ENCODE measurements at regions not wholly inside any gene's neighbourhood (a gene's known extent, or its start where the extent isn't known, plus 50 kb on each side); places are given as distances from the start of the nearest gene placed in this dataset.

DNA sequence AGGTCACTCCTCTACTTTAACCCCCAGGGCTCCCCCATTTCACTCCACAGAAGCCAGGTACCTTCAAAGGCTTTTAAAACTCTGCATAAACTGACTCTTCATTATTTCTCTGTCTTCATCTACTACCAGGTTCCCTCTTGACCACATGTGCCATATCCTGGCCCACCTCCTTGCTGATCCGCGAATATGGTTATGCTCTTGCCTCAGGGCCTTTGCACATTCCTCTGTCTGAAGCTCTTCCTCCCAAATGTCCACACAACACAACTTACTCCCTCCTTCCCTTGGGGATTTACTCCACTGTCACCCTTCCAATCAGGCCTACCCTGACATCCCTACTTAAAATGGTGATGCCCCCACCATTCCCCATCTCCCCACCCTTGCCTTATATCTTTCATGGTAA lies 134.6 kb upstream of the ANKRD55 start:
- H3K27me3 Mint-ChIP-seq = peaks cover 24% of the 10 kb centered on the region
- H3K4me3 ChIP-seq (ENCODE audit: low read depth, low read length) = no peak overlapping the region
- H3K36me3 Mint-ChIP-seq = peaks cover 5% of the 10 kb centered on the region
- no peaks in the 10 kb centered on the region for H3K27me3 ChIP-seq (ENCODE audit: control insufficient read depth, insufficient read depth, low read length)
- no peaks in the 10 kb centered on the region for H3K4me1 ChIP-seq (ENCODE audit: control insufficient read depth, insufficient read depth, low read length, poor library complexity, severe bottlenecking)
- H3K27ac ChIP-seq (ENCODE audit: insufficient read depth, low read length, poor library complexity, severe bottlenecking) = no peak overlapping the region
- H3K9me3 ChIP-seq (ENCODE audit: control insufficient read depth in 2 of 2, low read length in 2 of 2) = no peaks in the 10 kb centered on the region
- DNase-seq = no peak
- H3K27ac Mint-ChIP-seq = no peak overlapping the region
- ATAC-seq (ENCODE audit: low read depth in 2 of 2) = no peak
- no peaks in the 10 kb centered on the region for H3K36me3 ChIP-seq (ENCODE audit: control insufficient read depth, insufficient read depth, low read length)
- H3K4me3 Mint-ChIP-seq = no peak overlapping the region
- peaks cover 0 to 4% (median 0%) of the 10 kb centered on the region in 7 donors for H3K9me3 Mint-ChIP-seq
- H3K4me1 Mint-ChIP-seq = no peaks in the 10 kb centered on the region

- DNase-seq (no peak), ATAC-seq (ENCODE audit: low read depth in 2 of 2) (no peak)
- Histone ChIP-seq H3K27me3 (ENCODE audit: control insufficient read depth, insufficient read depth, low read length) (no peaks in the 10 kb centered on the region), H3K9me3 (ENCODE audit: control insufficient read depth in 2 of 2, low read length in 2 of 2) (no peaks in the 10 kb centered on the region), H3K36me3 (ENCODE audit: control insufficient read depth, insufficient read depth, low read length) (no peaks in the 10 kb centered on the region), H3K4me1 (ENCODE audit: control insufficient read depth, insufficient read depth, low read length, poor library complexity, severe bottlenecking) (no peaks in the 10 kb centered on the region), H3K4me3 (ENCODE audit: low read depth, low read length) (no peak overlapping the region), H3K27ac (ENCODE audit: insufficient read depth, low read length, poor library complexity, severe bottlenecking) (no peak overlapping the region)
- no peaks in the 10 kb centered on the region for H3K4me1 Mint-ChIP-seq
- peak overlapping the region in 2 of 3 donors; percentile 18 to 58 for H3K27ac Mint-ChIP-seq
- no peak overlapping the region for H3K4me3 Mint-ChIP-seq
- H3K9me3 Mint-ChIP-seq = peaks cover 0 to 4% (median 0%) of the 10 kb centered on the region in 7 donors
- H3K27me3 Mint-ChIP-seq = peaks cover 27% of the 10 kb centered on the region
- peaks cover 5% of the 10 kb centered on the region for H3K36me3 Mint-ChIP-seq
These were observed 133.9 kb upstream of the ANKRD55 start for GRCh38 chr5:56366986-56367385.

DNA sequence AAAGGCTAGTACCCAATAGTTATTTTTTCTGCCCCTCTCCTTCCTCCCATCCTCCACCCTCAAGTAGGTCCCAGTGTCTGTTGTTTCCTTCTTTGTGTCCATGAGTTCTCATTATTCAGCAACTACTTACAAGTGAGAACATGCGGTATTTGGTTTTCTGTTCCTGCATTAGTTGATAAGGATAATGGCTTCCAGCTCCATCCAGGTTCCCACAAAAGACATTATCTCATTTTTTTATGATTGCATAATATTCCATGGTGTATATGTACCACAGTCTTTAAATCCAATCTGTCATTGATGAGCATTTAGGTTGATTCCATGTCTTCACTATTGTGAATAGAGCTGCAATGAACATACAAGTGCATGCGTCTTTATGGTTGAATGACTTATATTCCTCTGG lies 128.3 kb upstream of the ANKRD55 start:
- no peak overlapping the region for H3K4me3 ChIP-seq (ENCODE audit: low read depth, low read length)
- peaks cover 0 to 3% (median 0%) of the 10 kb centered on the region in 7 donors for H3K9me3 Mint-ChIP-seq
- no peaks in the 10 kb centered on the region for H3K36me3 Mint-ChIP-seq
- H3K4me1 Mint-ChIP-seq = peaks cover 0 to 3% (median 1%) of the 10 kb centered on the region in 4 donors
- no peak overlapping the region for H3K27ac ChIP-seq (ENCODE audit: insufficient read depth, low read length, poor library complexity, severe bottlenecking)
- no peaks in the 10 kb centered on the region for H3K9me3 ChIP-seq (ENCODE audit: control insufficient read depth in 2 of 2, low read length in 2 of 2)
- no peak overlapping the region for H3K27ac Mint-ChIP-seq
- H3K27me3 Mint-ChIP-seq = peaks cover 28% of the 10 kb centered on the region
- H3K4me1 ChIP-seq (ENCODE audit: control insufficient read depth, insufficient read depth, low read length, poor library complexity, severe bottlenecking) = no peaks in the 10 kb centered on the region
- DNase-seq = no peak
- H3K4me3 Mint-ChIP-seq = no peak overlapping the region
- no peaks in the 10 kb centered on the region for H3K27me3 ChIP-seq (ENCODE audit: control insufficient read depth, insufficient read depth, low read length)
- ATAC-seq (ENCODE audit: low read depth in 2 of 2) = no peak
- no peaks in the 10 kb centered on the region for H3K36me3 ChIP-seq (ENCODE audit: control insufficient read depth, insufficient read depth, low read length)

DNA sequence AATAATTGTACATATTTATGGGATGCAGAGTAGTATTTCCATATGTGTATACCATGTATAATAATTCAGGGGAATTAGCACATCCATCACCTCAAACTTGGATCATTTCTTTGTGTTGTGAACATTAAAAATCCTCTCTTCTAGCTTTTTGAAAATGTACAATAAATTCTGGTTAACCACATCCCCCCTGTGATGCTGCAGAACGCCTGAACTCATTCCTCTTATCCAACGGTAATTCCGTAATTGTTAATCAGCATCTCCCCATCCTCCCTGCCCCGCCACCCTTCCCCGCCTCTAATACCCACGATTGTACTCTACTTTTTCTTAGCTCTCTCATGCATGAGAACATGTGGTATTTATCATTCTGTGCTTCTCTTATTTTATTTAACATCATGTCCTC lies 127.7 kb upstream of the ANKRD55 start:
- Histone ChIP-seq H3K36me3 (ENCODE audit: control insufficient read depth, insufficient read depth, low read length) (no peaks in the 10 kb centered on the region), H3K4me1 (ENCODE audit: control insufficient read depth, insufficient read depth, low read length, poor library complexity, severe bottlenecking) (no peaks in the 10 kb centered on the region), H3K4me3 (ENCODE audit: low read depth, low read length) (no peak overlapping the region), H3K27me3 (ENCODE audit: control insufficient read depth, insufficient read depth, low read length) (no peaks in the 10 kb centered on the region), H3K27ac (ENCODE audit: insufficient read depth, low read length, poor library complexity, severe bottlenecking) (no peak overlapping the region), H3K9me3 (ENCODE audit: control insufficient read depth in 2 of 2, low read length in 2 of 2) (no peaks in the 10 kb centered on the region)
- H3K4me3 Mint-ChIP-seq = no peak overlapping the region
- ATAC-seq (ENCODE audit: low read depth in 2 of 2) (no peak), DNase-seq (no peak)
- peaks cover 0 to 3% (median 0%) of the 10 kb centered on the region in 7 donors for H3K9me3 Mint-ChIP-seq
- H3K27me3 Mint-ChIP-seq = peaks cover 28% of the 10 kb centered on the region
- no peaks in the 10 kb centered on the region for H3K36me3 Mint-ChIP-seq
- peaks cover 0 to 3% (median 1%) of the 10 kb centered on the region in 4 donors for H3K4me1 Mint-ChIP-seq
- H3K27ac Mint-ChIP-seq = no peak overlapping the region

GRCh38 chr5:56359809-56360685 lies 126.9 kb upstream of the ANKRD55 start:
- H3K9me3 ChIP-seq (ENCODE audit: control insufficient read depth in 2 of 2, low read length in 2 of 2) = no peaks in the 10 kb centered on the region
- peak overlapping the region in 1 of 3 donors; percentile 10 for H3K27ac Mint-ChIP-seq

DNA sequence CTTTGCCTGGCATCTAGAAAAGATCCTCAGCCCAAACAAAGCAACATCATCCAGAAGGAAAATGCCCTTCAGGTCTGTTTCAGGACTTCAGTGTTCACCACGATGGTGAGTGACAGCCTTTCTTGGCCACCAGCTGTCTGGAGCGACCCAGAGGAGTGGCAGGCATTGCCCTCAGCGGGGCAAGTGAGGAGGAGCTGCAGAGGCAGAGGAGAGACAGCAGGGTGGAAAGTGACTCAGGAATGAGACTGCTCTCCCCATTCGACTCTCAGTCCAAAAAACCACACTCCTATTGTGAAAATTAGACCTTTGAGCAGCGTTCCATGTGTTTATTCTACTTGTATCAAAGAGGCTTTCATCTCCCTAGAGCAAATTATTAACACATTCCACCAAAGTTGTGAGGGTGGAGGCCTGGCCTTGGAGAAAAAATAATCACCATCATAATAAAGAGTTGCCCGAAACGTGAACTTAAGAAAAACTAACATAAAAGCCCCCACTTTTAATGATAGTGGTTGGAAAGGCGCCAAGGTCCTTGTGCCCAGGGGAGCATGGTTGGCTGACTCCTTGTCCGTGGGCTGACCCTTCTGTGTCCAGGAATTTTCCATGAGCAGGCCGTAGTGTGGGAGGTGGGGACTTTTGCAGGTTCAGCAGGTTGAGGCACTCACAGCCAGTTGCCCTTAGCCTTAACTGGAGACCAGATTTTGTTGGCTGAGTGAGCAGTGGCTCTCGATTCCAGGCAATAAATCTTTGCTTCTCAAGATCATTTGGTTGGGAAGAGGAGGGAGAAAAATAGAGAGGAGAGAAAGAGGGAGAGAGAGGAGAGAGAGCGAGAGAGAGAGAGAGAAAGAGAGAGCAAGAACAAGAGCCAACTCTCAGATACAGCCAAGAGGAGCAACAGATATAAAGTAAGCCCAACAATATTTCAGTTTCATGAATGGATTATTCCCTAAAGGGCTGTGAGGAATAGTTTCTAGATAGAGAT lies 125.9 kb upstream of the ANKRD55 start:
- no peaks in the 10 kb centered on the region for H3K36me3 ChIP-seq (ENCODE audit: control insufficient read depth, insufficient read depth, low read length)
- H3K4me1 ChIP-seq (ENCODE audit: control insufficient read depth, insufficient read depth, low read length, poor library complexity, severe bottlenecking) = no peaks in the 10 kb centered on the region
- no peaks in the 10 kb centered on the region for H3K9me3 ChIP-seq (ENCODE audit: control insufficient read depth in 2 of 2, low read length in 2 of 2)
- no peak for ATAC-seq (ENCODE audit: low read depth in 2 of 2)
- H3K27ac ChIP-seq (ENCODE audit: insufficient read depth, low read length, poor library complexity, severe bottlenecking) = no peak overlapping the region
- DNase-seq = no peak
- Mint-ChIP-seq H3K9me3 (peaks cover 0 to 4% (median 0%) of the 10 kb centered on the region in 7 donors), H3K4me3 (peak overlapping the region in 1 of 4 donors; percentile 16), H3K27ac (peak overlapping the region in 1 of 3 donors; percentile 37), H3K36me3 (no peaks in the 10 kb centered on the region), H3K27me3 (peaks cover 25% of the 10 kb centered on the region), H3K4me1 (peaks cover 0 to 6% (median 3%) of the 10 kb centered on the region in 4 donors)
- H3K4me3 ChIP-seq (ENCODE audit: low read depth, low read length) = no peak overlapping the region
- H3K27me3 ChIP-seq (ENCODE audit: control insufficient read depth, insufficient read depth, low read length) = no peaks in the 10 kb centered on the region

More at GRCh38 chr5:56359809-56360685, 126.9 kb upstream of the ANKRD55 start:
- Mint-ChIP-seq H3K4me1 (peaks cover 0 to 3% (median 1%) of the 10 kb centered on the region in 4 donors), H3K9me3 (peaks cover 0 to 4% (median 0%) of the 10 kb centered on the region in 7 donors), H3K4me3 (no peak overlapping the region), H3K36me3 (no peaks in the 10 kb centered on the region), H3K27me3 (peaks cover 28% of the 10 kb centered on the region)
- Histone ChIP-seq H3K36me3 (ENCODE audit: control insufficient read depth, insufficient read depth, low read length) (no peaks in the 10 kb centered on the region), H3K27ac (ENCODE audit: insufficient read depth, low read length, poor library complexity, severe bottlenecking) (no peak overlapping the region), H3K4me3 (ENCODE audit: low read depth, low read length) (no peak overlapping the region), H3K4me1 (ENCODE audit: control insufficient read depth, insufficient read depth, low read length, poor library complexity, severe bottlenecking) (no peaks in the 10 kb centered on the region), H3K27me3 (ENCODE audit: control insufficient read depth, insufficient read depth, low read length) (no peaks in the 10 kb centered on the region)
- no peak for ATAC-seq (ENCODE audit: low read depth in 2 of 2)
- no peak for DNase-seq

- Histone ChIP-seq H3K4me3 (ENCODE audit: low read depth, low read length) (no peak overlapping the region), H3K36me3 (ENCODE audit: control insufficient read depth, insufficient read depth, low read length) (no peaks in the 10 kb centered on the region), H3K9me3 (ENCODE audit: control insufficient read depth in 2 of 2, low read length in 2 of 2) (no peaks in the 10 kb centered on the region), H3K27me3 (ENCODE audit: control insufficient read depth, insufficient read depth, low read length) (no peaks in the 10 kb centered on the region), H3K27ac (ENCODE audit: insufficient read depth, low read length, poor library complexity, severe bottlenecking) (no peak overlapping the region), H3K4me1 (ENCODE audit: control insufficient read depth, insufficient read depth, low read length, poor library complexity, severe bottlenecking) (no peaks in the 10 kb centered on the region)
- ATAC-seq (ENCODE audit: low read depth in 2 of 2) (no peak), DNase-seq (no peak)
- peaks cover 1 to 6% (median 4%) of the 10 kb centered on the region in 4 donors for H3K4me1 Mint-ChIP-seq
- H3K27me3 Mint-ChIP-seq = peaks cover 16% of the 10 kb centered on the region
- H3K4me3 Mint-ChIP-seq = no peak overlapping the region
- H3K36me3 Mint-ChIP-seq = no peaks in the 10 kb centered on the region
- no peak overlapping the region for H3K27ac Mint-ChIP-seq
- H3K9me3 Mint-ChIP-seq = peaks cover 0 to 4% (median 0%) of the 10 kb centered on the region in 7 donors
These were observed 124.9 kb upstream of the ANKRD55 start for GRCh38 chr5:56358046-56358445.

All from CD4-positive, CD25-positive, alpha-beta regulatory T cell (primary cell).